ENCODE measurements at regions not wholly inside any gene's neighbourhood (a gene's known extent, or its start where the extent isn't known, plus 50 kb on each side); places are given as distances from the start of the nearest gene placed in this dataset.

GRCh38 chr3:35537265-35537664 is 102.1 kb upstream of the ARPP21 start:
- DNase-seq: peak; percentile 3

- DNase-seq: no peak
These were observed 94.3 kb upstream of the ARPP21 start for GRCh38 chr3:35544976-35545375.

GRCh38 chr3:35549690-35550089 is 89.6 kb upstream of the ARPP21 start:
- no peak for DNase-seq

- no peak for DNase-seq
These were observed 77.2 kb upstream of the ARPP21 start for GRCh38 chr3:35562141-35562540.

- DNase-seq: no peak
These were observed 74.3 kb upstream of the ARPP21 start for GRCh38 chr3:35565048-35565447.
